ENCODE measurements at regions not wholly inside any gene's neighbourhood (a gene's known extent, or its start where the extent isn't known, plus 50 kb on each side); places are given as distances from the start of the nearest gene placed in this dataset.

GRCh38 chr17:71402007-71402406 lies 718.8 kb upstream of the SOX9 start:
- TF ChIP-seq, protein P1, sequence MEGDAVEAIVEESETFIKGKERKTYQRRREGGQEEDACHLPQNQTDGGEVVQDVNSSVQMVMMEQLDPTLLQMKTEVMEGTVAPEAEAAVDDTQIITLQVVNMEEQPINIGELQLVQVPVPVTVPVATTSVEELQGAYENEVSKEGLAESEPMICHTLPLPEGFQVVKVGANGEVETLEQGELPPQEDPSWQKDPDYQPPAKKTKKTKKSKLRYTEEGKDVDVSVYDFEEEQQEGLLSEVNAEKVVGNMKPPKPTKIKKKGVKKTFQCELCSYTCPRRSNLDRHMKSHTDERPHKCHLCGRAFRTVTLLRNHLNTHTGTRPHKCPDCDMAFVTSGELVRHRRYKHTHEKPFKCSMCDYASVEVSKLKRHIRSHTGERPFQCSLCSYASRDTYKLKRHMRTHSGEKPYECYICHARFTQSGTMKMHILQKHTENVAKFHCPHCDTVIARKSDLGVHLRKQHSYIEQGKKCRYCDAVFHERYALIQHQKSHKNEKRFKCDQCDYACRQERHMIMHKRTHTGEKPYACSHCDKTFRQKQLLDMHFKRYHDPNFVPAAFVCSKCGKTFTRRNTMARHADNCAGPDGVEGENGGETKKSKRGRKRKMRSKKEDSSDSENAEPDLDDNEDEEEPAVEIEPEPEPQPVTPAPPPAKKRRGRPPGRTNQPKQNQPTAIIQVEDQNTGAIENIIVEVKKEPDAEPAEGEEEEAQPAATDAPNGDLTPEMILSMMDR (conservative IDR thresholded peaks at IDR 0.05; ENCODE audit: low read depth, low read length) = no peak
- TF ChIP-seq EZH2 (IDR thresholded peaks at IDR 0.05; ENCODE audit: low read length, unreplicated experiment) = no peak
